A549 (cell line): ENCODE measurements at regions not wholly inside any gene's neighbourhood (a gene's known extent, or its start where the extent isn't known, plus 50 kb on each side); places are given as distances from the start of the nearest gene placed in this dataset.

Experiments used
- ATAC-seq, 2 experiments: fragments of 200-7000 bp in 1 of 2; fragments of >200 bp in 1 of 2; cut with Nextera tagmentation in 1 of 2; cut with Tn5 transposase in 1 of 2; 3 replicates each; pipeline versions ENCODE4 v1.8.0 to v1.9.1; 2018 to 2020; ENCODE audit warnings: mild to moderate bottlenecking in 1 of 2, moderate library complexity in 1 of 2
- CTCF ChIA-PET: fragments of 300-600 bp; sonication (Branson Sonifier 250); formaldehyde crosslinking; extraction: SDS; loops from one replicate; lab custom pipeline; 2021; ENCODE audit warnings: antibody characterized with exemption, inconsistent platforms; lab: Yijun Ruan, JAX
- POLR2A ChIA-PET: fragments of 350-600 bp; formaldehyde crosslinking; extraction: SDS; loops from one replicate; lab custom pipeline; 2021; ENCODE audit warnings: antibody characterized with exemption, inconsistent platforms; lab: Yijun Ruan, JAX
- DNase-seq, 2 experiments: peaks; one replicate each; pipeline versions ENCODE4 v3.0.0 to v3.0.0-alpha.2; 2011 to 2016; ENCODE audit warnings: low read depth in 1 of 2, low spot score in 1 of 2
- FAIRE-seq: peaks from 2 replicates; lab custom pipeline; 2011; peaks lifted over from hg19 to GRCh38; lab: Jason Lieb, UNC
- H3K27ac ChIP-seq, 2 experiments: fragments of >200 bp; sonication (Bioruptor Twin); formaldehyde crosslinking; 3 replicates each; pipeline ENCODE4 v1.5.1; 2016 to 2017
- H3K4me1 ChIP-seq: fragments of >200 bp; sonication (Bioruptor Twin); formaldehyde crosslinking; 3 replicates; pipeline ENCODE4 v1.6.1; 2016
- H3K4me2 ChIP-seq: fragments of >200 bp; sonication (Bioruptor Twin); formaldehyde crosslinking; 3 replicates; pipeline ENCODE4 v1.6.1; 2016
- H3K4me3 ChIP-seq: fragments of >200 bp; sonication (Bioruptor Twin); formaldehyde crosslinking; 3 replicates; pipeline ENCODE4 v1.5.1; 2016
- H3K9me3 ChIP-seq: fragments of >200 bp; sonication (Bioruptor Twin); formaldehyde crosslinking; 3 replicates; pipeline ENCODE4 v1.6.1; 2016
- CEBPB ChIP-seq, 2 experiments: fragments of >200 bp in 1 of 2; sonication (Bioruptor Twin) in 1 of 2; formaldehyde crosslinking in 1 of 2; IDR thresholded peaks; 2 replicates each; pipeline ENCODE4 v1.6.1; 2012 to 2016
- EHMT2 ChIP-seq: fragments of 200-600 bp; sonication (generic); IDR thresholded peaks from 2 replicates; pipeline ENCODE4 v1.6.1; 2016; ENCODE audit warnings: antibody characterized with exemption, low read depth, mild to moderate bottlenecking, moderate library complexity
- ESRRA ChIP-seq: fragments of 150-350 bp; IDR thresholded peaks from 2 replicates; pipeline ENCODE4 v1.6.1; 2014; ENCODE audit warnings: mild to moderate bottlenecking, low read length, borderline replicate concordance
- FOSB ChIP-seq: fragments of 250-450 bp; sonication (Bioruptor Pico); IDR thresholded peaks from 2 replicates; pipeline ENCODE4 v1.5.0; 2020; ENCODE audit warnings: mild to moderate bottlenecking, moderate library complexity
- GATA3 ChIP-seq: IDR thresholded peaks from 2 replicates; pipeline ENCODE4 v1.6.1; 2012; ENCODE audit warnings: borderline replicate concordance
- HOXB13 ChIP-seq: fragments of 250-450 bp; sonication (Bioruptor Pico); IDR thresholded peaks from 2 replicates; pipeline ENCODE4 v1.5.0; 2020; ENCODE audit warnings: low read depth, mild to moderate bottlenecking, moderate library complexity
- NR3C1 ChIP-seq: fragments of >200 bp; sonication (Bioruptor Twin); formaldehyde crosslinking; IDR thresholded peaks from 3 replicates; pipeline ENCODE4 v1.6.1; 2017
- PHF8 ChIP-seq: fragments of 200-600 bp; sonication (generic); IDR thresholded peaks from 2 replicates; pipeline ENCODE4 v1.6.1; 2016; ENCODE audit warnings: low read depth, mild to moderate bottlenecking, antibody characterized with exemption, moderate library complexity, borderline replicate concordance
- RAD21 ChIP-seq, 2 experiments: fragments of >200 bp in 1 of 2; sonication (Bioruptor Twin) in 1 of 2; formaldehyde crosslinking in 1 of 2; IDR thresholded peaks in 1 of 2; conservative IDR thresholded peaks in 1 of 2; 2 replicates in 1 of 2; 3 replicates in 1 of 2; pipeline ENCODE4 v1.6.1; 2012 to 2018; ENCODE audit warnings: inconsistent platforms in 1 of 2
- RCOR1 ChIP-seq: fragments of 150-350 bp; IDR thresholded peaks from 2 replicates; pipeline ENCODE4 v1.6.1; 2014; ENCODE audit warnings: antibody characterized with exemption, low read length, low read depth
- SREBF2 ChIP-seq: fragments of 450-650 bp; IDR thresholded peaks from 2 replicates; pipeline ENCODE4 v1.6.1; 2014; ENCODE audit warnings: mild to moderate bottlenecking, moderate library complexity
- TP53 ChIP-seq: fragments of 250-450 bp; sonication (Bioruptor Pico); IDR thresholded peaks from 2 replicates; pipeline ENCODE4 v1.5.0; 2021; ENCODE audit warnings: mild to moderate bottlenecking, moderate library complexity
- ZC3H11A ChIP-seq: fragments of 450-650 bp; IDR thresholded peaks from 2 replicates; pipeline ENCODE4 v1.6.1; 2014; ENCODE audit warnings: antibody characterized with exemption, mild to moderate bottlenecking
- ZFP36 ChIP-seq: fragments of 450-650 bp; IDR thresholded peaks from 2 replicates; pipeline ENCODE4 v1.6.1; 2014; ENCODE audit warnings: borderline replicate concordance; ENCODE audit not compliant: partially characterized antibody
- ZNF302 ChIP-seq: fragments of 250-450 bp; sonication (Bioruptor Pico); IDR thresholded peaks from 2 replicates; pipeline ENCODE4 v1.9.0; 2021; ENCODE audit warnings: inconsistent platforms, mild to moderate bottlenecking, moderate library complexity
- WGBS: methylation state at CpG from one replicate; pipeline ENCODE4 v1.1.6; 2017; ENCODE audit errors: missing lambda C conversion rate; 5-methylcytosine and 5-hydroxymethylcytosine counted together
- TF ChIP-seq, protein P1 (sequence below): fragments of 150-350 bp; IDR thresholded peaks from 2 replicates; pipeline ENCODE4 v1.6.1; 2014; ENCODE audit warnings: low read depth, mild to moderate bottlenecking, low read length
- TF ChIP-seq, protein P2 (sequence below): fragments of >200 bp; sonication (Bioruptor Twin); formaldehyde crosslinking; IDR thresholded peaks from 2 replicates; pipeline ENCODE4 v1.6.1; 2016
- TF ChIP-seq, protein P3 (sequence below): IDR thresholded peaks from 2 replicates; pipeline ENCODE4 v1.6.1; 2012; ENCODE audit warnings: low read depth, borderline replicate concordance
- TF ChIP-seq, protein P4 (sequence below): fragments of 200-600 bp; sonication (generic); IDR thresholded peaks from 2 replicates; pipeline ENCODE4 v1.6.1; 2016; ENCODE audit warnings: antibody characterized with exemption, mild to moderate bottlenecking, moderate library complexity

DNA sequence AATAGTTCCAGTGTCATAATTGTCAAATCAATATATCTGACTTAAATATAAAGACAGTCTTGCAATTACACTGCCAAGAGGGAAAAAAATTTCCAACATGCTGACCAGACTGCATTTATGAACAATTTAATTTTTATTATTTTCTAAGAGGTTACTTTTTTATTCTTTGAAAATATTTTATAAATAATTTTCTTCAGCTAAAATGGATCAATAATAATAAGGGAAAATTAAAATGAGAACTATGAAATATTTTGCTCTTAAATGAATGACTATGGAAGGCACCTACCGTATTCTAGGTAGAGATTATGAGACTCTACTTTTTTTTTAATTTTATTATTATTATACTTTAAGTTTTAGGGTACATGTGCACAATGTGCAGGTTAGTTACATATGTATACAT lies 1032.5 kb upstream of the LRRN3 start:
- FAIRE-seq (no peak), DNase-seq (no peak), ATAC-seq (no peak)
- Histone ChIP-seq H3K27ac (no peak overlapping the region), H3K4me3 (no peak overlapping the region), H3K4me1 (no peaks in the 10 kb centered on the region), H3K4me2 (no peak overlapping the region), H3K9me3 (no peaks in the 10 kb centered on the region)
- ChIA-PET POLR2A (no interaction called here), CTCF (no interaction called here)
- TF ChIP-seq CEBPB (IDR thresholded peaks at IDR 0.05) (no peak), GATA3 (no peak), NR3C1 (no peak), EHMT2 (no peak), TP53 (no peak), PHF8 (no peak), ZNF302 (CRISPR knock-in tag) (no peak), ZFP36 (no peak)
- TF ChIP-seq, protein P1, sequence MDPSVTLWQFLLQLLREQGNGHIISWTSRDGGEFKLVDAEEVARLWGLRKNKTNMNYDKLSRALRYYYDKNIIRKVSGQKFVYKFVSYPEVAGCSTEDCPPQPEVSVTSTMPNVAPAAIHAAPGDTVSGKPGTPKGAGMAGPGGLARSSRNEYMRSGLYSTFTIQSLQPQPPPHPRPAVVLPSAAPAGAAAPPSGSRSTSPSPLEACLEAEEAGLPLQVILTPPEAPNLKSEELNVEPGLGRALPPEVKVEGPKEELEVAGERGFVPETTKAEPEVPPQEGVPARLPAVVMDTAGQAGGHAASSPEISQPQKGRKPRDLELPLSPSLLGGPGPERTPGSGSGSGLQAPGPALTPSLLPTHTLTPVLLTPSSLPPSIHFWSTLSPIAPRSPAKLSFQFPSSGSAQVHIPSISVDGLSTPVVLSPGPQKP, result no peak
- TF ChIP-seq, protein P2, sequence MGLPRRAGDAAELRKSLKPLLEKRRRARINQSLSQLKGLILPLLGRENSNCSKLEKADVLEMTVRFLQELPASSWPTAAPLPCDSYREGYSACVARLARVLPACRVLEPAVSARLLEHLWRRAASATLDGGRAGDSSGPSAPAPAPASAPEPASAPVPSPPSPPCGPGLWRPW, result no peak
- WGBS, result 3% methylated on average over 1 of the region's 1 CpG

DNA sequence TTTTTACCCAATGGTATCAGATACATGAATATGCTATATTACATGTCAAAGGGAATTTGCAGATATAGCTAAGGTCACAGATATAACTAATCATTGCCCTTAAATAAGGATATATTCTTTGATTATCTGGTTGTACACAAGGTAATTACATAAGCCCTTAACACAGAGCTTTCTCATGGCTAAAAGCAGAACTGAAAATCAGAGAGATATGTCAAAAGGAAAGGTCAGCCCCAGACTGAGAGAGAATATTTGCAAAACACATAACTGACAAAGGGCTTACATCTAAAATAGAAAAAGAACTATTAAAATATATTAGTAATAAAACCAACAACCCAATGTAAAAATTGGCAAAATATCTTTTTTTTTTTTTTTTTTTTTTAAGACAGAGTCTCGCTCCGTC lies 1029.5 kb upstream of the LRRN3 start:
- TF ChIP-seq RAD21 (conservative IDR thresholded peaks at IDR 0.05 in 1 of 2, IDR thresholded peaks at IDR 0.05 in 1 of 2) (no peak), ESRRA (no peak), RCOR1 (no peak)
- TF ChIP-seq, protein P3, sequence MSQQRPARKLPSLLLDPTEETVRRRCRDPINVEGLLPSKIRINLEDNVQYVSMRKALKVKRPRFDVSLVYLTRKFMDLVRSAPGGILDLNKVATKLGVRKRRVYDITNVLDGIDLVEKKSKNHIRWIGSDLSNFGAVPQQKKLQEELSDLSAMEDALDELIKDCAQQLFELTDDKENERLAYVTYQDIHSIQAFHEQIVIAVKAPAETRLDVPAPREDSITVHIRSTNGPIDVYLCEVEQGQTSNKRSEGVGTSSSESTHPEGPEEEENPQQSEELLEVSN, result no peak
- TF ChIP-seq, protein P4, sequence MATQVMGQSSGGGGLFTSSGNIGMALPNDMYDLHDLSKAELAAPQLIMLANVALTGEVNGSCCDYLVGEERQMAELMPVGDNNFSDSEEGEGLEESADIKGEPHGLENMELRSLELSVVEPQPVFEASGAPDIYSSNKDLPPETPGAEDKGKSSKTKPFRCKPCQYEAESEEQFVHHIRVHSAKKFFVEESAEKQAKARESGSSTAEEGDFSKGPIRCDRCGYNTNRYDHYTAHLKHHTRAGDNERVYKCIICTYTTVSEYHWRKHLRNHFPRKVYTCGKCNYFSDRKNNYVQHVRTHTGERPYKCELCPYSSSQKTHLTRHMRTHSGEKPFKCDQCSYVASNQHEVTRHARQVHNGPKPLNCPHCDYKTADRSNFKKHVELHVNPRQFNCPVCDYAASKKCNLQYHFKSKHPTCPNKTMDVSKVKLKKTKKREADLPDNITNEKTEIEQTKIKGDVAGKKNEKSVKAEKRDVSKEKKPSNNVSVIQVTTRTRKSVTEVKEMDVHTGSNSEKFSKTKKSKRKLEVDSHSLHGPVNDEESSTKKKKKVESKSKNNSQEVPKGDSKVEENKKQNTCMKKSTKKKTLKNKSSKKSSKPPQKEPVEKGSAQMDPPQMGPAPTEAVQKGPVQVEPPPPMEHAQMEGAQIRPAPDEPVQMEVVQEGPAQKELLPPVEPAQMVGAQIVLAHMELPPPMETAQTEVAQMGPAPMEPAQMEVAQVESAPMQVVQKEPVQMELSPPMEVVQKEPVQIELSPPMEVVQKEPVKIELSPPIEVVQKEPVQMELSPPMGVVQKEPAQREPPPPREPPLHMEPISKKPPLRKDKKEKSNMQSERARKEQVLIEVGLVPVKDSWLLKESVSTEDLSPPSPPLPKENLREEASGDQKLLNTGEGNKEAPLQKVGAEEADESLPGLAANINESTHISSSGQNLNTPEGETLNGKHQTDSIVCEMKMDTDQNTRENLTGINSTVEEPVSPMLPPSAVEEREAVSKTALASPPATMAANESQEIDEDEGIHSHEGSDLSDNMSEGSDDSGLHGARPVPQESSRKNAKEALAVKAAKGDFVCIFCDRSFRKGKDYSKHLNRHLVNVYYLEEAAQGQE, result no peak
- ATAC-seq (no peak), DNase-seq (no peak), FAIRE-seq (no peak)
- H3K4me3 ChIP-seq, result no peak overlapping the region
- H3K4me2 ChIP-seq, result no peak overlapping the region
- WGBS, result 91% methylated on average over 2 of the region's 2 CpGs
- ChIA-PET POLR2A (no interaction called here), CTCF (interaction anchor here (1.1 kb wide), 1 partner anchor 86 kb away, joined by 5 read pairs; no protein-coding TSS in a partner anchor)
- no peaks in the 10 kb centered on the region for H3K9me3 ChIP-seq
- H3K4me1 ChIP-seq, result no peaks in the 10 kb centered on the region
- no peak overlapping the region for H3K27ac ChIP-seq

DNA sequence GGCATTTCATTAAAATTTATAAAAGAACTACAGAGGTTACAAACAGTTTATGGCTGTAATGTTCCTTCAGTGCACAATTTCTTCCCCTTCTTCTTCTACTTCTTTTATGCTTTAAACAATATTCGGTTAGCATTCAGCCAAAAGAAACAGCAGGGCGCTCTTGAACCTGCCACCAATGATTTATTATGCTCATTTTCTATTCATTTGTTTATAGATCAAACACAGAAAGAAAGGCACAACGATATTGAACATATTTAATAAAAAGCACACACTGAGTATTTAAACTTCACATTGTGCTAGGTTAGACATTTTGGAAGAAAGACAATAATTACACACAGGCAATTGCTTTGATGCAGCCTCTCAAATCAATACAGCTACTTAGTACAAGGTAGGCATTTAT lies 1025.8 kb upstream of the LRRN3 start:
- no peak for FAIRE-seq
- CTCF ChIA-PET, result no interaction called here
- WGBS, result 14% methylated on average over 3 of the region's 3 CpGs
- no peak overlapping the region for H3K4me3 ChIP-seq
- no peaks in the 10 kb centered on the region for H3K4me1 ChIP-seq
- no peaks in the 10 kb centered on the region for H3K9me3 ChIP-seq
- POLR2A ChIA-PET, result no interaction called here
- ATAC-seq, result no peak
- no peak for TF ChIP-seq SREBF2
- TF ChIP-seq HOXB13 (CRISPR knock-in tag), result no peak
- TF ChIP-seq ZFP36, result no peak
- TF ChIP-seq FOSB (CRISPR knock-in tag), result no peak
- TF ChIP-seq ZC3H11A, result no peak
- TF ChIP-seq GATA3, result no peak
- TF ChIP-seq, all 56 proteins: peak for 0
- Histone ChIP-seq H3K4me2 (no peak overlapping the region), H3K27ac (no peak overlapping the region)
- DNase-seq, result no peak
